GM12872 (cell line): ENCODE measurements at regions not wholly inside any gene's neighbourhood (a gene's known extent, or its start where the extent isn't known, plus 50 kb on each side); places are given as distances from the start of the nearest gene placed in this dataset.

ENCODE experiments used
- TF ChIP-seq, protein P1 (sequence below): IDR thresholded peaks from 3 replicates; pipeline ENCODE4 v1.5.1; 2011; ENCODE audit warnings: low read depth, mild to moderate bottlenecking, low read length, moderate library complexity; ENCODE audit not compliant: insufficient read depth

DNA sequence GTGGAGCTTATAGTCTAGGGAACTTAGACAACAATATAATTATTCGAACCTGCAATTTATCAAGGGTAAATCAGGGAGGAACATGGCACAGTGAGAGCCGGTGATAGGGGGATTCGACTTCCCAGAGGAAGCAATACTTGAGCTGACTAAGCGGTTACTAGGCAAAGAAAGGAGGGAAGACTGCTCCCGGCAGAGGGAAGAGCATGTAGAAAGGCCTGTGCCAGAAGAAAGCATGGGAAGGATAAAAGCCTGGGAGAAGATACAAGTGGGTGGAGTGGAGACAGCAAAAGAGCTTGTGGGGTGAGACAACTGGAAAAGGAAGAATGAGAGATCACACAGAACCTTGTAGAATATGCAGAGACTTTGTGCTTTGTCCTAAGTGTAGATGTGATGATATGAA, 93.3 kb downstream of the MARCHF4 start:
- TF ChIP-seq, protein P1, sequence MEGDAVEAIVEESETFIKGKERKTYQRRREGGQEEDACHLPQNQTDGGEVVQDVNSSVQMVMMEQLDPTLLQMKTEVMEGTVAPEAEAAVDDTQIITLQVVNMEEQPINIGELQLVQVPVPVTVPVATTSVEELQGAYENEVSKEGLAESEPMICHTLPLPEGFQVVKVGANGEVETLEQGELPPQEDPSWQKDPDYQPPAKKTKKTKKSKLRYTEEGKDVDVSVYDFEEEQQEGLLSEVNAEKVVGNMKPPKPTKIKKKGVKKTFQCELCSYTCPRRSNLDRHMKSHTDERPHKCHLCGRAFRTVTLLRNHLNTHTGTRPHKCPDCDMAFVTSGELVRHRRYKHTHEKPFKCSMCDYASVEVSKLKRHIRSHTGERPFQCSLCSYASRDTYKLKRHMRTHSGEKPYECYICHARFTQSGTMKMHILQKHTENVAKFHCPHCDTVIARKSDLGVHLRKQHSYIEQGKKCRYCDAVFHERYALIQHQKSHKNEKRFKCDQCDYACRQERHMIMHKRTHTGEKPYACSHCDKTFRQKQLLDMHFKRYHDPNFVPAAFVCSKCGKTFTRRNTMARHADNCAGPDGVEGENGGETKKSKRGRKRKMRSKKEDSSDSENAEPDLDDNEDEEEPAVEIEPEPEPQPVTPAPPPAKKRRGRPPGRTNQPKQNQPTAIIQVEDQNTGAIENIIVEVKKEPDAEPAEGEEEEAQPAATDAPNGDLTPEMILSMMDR, result no peak

DNA sequence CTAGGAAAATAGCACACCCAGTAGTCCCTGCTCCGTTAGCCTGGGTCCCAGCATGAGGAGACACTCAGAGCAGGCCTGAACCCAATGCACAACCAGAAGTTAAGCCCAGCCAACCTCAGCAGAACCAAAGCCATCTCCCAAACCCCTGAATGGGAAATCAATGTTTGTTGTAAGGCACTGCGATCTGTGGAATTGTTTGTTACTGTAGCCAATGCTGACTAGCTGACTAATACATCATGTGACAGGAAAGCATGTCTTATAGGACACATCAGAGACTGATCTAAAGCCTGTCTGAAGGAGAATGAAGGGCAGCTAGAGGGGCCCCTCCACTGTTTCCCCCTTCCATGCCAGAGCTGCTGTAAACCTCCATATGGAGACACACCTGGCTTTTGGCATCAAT, 96.4 kb downstream of the MARCHF4 start:
- TF ChIP-seq, protein P1, result no peak

DNA sequence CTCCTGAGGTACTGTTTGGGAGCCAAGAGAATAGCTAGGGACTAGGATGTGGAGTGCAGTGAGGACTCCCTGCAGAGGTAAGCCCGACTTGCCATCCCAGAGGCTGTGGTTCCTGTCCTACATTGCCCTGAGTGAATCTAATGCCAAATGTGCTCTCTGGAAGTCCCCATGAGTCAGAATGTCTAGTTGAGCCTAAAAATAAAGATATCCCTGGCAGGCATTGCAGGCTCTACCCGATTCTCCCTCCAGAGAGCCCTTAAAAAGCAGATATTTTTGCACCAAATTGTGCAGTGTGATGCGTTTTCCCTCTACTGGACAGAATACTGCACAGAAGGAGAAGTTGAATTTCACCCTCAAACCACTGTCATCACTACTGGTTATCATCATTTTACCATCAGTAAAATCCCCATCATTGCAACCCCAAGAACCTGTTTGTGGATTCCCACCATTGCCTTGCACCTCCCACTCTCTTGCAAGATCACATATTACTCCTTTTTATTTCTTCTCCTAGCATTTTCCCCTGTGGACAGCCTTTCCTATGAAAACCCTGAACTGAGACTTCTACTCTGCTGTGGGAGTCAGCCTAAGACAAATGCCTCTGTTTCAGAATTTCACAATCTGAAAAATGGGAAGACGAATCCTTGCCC, 98.0 kb downstream of the MARCHF4 start:
- TF ChIP-seq, protein P1, result 0 out of 3 replicates have a peak, but pooled peaks have one; percentile 1

DNA sequence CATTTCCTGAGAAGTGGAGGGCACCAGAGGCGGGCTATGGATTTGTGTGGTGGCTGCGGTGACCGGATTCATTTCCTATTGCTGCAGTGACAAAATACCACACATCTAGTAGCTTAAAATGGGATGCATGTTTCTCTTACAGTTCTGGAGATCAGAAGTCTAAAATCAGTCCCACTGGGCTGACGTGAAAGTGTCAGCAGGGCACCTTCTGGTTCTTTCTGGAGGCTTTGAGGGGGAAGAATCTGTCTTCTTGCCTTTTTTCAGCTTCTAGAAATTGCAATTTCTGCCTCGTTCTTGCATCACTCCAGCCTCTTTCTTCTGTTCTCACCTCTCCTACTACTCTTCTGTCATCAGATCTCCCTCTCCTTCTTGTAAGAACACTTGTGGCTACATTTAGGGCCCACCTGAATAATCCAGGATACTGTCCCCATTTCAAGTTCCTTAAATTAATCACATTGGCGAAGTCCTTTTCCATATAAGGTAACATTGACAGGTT, 111.2 kb downstream of the MARCHF4 start:
- TF ChIP-seq, protein P1, result no peak

DNA sequence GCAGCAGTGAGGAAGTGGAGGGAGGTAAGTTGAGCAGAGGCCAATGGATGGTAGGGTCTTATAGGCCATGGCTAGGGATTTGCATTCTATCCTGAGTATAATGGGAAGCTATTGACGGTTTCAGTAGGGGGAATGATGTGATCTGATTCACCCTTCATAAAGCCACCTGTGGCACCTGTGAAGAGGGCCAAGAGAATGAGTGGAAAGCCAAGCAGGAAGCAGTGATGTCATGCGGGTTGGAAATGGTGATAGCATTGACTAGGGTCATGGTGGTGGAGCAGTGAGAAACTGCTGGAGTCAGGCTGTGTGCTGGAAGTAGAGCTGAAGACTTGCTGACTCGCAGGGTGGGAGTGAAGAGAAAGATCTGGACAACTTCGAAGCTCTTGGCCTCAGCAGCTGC, 111.7 kb downstream of the MARCHF4 start:
- TF ChIP-seq, protein P1, result no peak

DNA sequence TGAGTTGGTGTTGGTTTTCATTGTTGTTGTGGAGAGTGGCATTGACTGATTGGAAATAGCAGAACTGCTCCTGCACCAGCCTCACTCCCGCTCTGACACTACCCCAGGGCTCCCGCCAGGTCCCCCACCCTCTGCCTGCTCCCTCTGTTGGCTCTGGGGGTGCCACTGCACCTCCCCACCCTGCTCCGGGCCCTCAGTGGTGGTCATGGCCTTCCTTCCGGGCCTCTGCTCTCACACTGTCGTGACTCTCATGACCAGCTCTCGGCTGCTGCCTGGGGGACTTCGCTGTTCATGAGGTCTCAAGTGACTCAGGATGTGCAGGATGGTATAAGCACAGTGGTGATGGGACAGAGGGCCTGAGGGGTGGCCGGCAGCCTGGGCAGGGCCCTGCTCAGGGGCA, 113.2 kb downstream of the MARCHF4 start:
- TF ChIP-seq, protein P1, result no peak

DNA sequence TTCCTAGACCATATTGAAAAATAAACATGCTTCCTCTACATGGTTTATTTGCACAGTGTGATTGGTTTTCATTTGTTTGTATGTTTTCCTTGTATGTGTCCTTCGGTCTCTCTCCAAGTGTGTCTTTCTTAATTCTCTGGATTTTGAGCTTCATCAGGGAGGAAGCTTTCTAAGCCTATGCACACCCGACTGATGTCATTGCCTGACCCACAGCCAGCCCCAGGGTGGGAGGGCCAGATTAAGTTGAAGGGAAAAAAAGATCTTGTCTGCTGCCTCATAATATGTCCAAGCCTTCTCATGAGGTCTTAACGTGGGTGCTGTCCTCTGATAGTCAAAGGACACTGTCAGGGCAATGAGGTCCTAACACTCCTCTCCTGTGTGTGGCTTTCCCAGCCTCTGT, 115.2 kb downstream of the MARCHF4 start:
- TF ChIP-seq, protein P1, result no peak
